T1000 (cell line): ENCODE measurements at regions not wholly inside any gene's neighbourhood (a gene's known extent, or its start where the extent isn't known, plus 50 kb on each side); places are given as distances from the start of the nearest gene placed in this dataset.

Experiments
- DNase-seq: peaks from one replicate; lab custom pipeline; 2025; ENCODE audit warnings: mixed read lengths; lab: John Stamatoyannopoulos, UW

DNA sequence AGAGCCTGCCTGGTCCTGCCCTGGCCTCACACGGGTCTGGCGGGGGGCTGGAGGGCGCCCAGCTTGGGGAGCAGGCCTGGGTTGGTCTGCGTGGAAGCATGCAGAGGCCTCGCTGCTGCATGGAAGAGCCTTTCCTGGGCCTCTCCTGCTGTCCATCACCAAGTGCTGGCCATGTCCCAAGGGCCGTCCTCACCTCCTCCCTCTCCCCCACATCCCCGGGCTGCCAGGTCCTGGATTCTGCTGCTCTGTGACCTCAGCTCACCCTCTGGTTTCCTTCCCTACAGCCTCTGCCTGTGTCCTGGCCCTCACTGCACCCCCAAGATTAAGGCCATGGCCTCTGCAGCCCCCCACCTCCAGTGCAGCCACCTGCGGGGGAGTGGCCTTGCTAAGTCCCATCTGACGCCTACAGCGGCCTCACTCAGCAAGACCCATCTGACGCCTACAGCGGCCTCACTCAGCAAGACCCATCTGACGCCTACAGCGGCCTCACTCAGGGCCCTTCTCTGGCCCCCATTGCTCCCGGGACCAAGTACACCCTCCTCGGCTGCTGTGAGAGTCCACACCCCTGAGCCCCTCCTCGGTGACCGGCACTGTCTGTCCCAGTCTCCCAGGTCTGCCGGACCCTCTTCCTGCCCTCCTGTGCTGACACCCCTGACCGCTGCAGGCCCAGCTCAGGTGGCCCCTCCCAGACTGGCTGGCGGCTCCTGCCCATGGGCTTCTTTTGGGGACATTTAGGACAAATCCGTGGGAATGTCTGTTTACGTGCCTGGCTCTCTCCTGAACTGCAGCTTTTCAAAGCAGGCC is 119.5 kb upstream of the B3GAT1 start:
- no peak for DNase-seq

GRCh38 chr11:134530636-134531326 is 118.7 kb upstream of the B3GAT1 start:
- no peak for DNase-seq

DNA sequence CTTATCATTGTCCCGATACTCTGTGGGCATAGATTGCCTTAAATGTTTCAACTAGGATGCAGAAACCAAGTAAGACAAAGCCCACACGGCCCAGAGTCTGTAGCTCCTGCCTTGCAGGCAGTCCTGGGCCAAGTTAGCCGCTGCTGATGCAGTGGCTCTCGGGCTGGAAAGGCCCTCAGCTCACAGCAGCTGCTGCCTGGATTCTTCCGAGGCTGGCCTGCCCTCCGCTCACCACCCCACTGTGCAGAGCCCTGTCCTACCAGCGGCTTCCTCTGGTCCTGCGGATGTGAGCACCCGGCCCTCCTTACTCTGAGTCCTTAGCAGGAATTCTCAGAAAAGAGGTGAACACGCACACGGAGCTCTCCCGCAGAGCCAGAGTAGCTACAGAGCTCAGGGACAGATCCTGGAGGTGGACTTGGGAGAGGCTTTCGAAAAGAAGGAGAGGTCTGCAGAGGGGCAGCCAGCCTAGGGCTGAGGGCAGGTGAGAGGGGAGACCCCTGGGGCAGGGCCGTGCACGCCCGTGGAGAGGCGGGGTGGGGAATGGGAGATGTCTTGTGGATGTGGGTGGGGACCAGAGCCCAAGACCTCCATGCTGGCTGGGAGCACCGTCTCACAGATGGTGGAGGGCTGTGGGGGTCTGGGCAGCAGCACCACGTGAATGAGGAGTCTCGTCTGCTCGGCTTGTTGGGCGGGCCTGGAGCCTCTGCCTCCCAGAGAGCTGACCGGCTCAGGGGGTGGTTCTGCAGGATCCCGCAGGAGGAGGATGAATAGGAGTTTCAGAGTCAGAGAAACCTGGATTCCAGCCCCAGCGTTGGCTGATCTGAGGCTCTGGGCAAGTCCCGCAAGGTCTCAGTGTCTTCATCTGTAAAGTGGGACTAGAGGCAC is 117.4 kb upstream of the B3GAT1 start:
- DNase-seq, result no peak

GRCh38 chr11:134528453-134528852 is 116.4 kb upstream of the B3GAT1 start:
- no peak for DNase-seq

- DNase-seq, result no peak
Observed at GRCh38 chr11:134527382-134528243, 115.6 kb upstream of the B3GAT1 start.

GRCh38 chr11:134524896-134525845 is 113.1 kb upstream of the B3GAT1 start:
- no peak for DNase-seq

DNA sequence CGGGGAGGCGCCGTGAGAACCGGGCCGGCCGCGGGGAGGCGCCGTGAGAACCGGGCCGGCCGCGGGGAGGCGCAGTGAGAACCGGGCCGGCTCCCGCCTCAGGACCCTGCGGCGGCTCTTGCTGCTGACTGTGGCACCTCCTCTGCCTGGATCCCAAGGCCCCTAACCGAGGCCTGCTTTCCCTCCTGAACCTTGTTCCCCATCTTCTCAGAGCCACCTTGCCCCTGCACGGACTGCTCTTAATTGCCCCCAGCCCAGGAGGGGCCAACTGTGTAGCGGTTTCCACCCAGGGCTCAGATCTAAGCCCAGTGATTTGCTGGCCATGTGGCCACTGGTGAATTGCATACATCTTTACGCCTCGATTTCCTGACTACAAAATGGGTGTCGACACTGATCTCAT is 112.2 kb upstream of the B3GAT1 start:
- no peak for DNase-seq

DNA sequence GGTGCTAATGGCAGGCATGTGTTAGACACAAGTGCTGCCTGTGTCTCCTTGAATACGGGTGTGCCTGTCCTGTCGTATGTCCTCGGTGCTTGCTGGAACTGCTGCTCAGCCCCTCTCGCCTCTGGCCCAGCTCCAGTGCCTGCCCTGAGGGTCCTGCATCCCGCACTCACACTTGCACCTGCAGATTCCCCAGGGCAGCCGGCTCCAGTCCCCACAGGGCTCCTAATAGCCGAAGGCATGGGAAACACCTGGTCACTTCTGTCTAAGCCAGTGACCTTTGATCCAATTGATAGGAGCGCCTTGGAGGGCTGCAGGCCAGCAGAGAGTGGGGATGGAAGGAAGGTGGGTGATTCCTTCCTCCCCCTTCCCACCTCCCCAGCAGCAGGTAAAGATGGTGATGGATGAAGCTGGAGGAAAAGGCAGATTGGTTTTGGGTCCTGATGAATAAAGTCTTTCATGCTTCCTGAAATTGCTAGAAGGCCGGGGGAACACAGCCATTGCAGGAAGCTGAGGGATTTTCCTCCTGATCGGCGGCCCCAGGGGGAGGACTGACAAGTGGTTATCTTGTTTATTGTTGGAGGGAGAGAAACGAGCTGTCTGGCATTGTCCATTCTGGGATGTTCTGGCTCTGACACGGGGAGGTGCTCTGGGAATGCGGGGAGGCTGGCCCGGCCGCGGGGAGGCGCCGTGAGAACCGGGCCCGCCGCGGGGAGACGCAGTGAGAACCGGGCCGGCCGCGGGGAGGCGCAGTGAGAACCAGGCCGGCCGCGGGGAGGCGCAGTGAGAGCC is 110.9 kb upstream of the B3GAT1 start:
- no peak for DNase-seq

DNA sequence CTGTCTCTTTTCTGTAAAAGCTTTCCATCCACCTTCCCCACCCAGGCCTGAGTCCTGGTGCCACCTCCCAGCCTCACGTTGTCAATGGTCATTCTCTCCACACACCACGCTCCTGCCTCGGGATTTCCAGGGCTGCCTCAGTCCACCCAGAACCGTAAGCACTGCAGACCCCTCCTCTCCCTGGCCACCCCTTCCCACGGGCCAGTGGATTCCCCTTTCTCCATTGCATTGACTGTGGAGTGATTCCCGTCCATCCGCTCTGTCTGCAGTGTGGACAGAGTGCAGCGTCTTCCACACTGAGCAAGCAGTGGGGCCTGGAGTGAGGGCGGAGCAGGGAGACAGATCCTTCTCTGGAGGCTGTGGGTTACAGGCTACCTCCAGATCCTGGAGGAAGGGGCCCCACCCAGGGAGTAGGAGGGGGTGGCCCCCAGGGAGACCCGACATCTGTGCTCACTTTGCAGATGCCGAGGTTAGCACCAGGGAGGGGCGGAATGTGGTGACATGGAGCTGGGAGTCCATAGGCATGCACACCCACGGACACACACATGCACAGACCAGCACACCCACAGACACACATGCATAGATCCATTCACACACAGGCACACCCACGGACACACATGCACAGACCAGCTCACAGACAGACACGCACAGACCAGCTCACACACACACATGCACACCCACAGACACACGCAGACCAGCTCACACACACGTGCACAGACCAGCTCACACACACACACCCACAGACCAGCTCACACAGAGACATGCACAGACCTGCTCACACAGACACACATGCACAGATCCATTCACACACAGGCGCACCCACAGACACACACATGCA is 109.6 kb upstream of the B3GAT1 start:
- no peak for DNase-seq

- no peak for DNase-seq
Observed at GRCh38 chr11:134521001-134521400, 109.0 kb upstream of the B3GAT1 start.

DNA sequence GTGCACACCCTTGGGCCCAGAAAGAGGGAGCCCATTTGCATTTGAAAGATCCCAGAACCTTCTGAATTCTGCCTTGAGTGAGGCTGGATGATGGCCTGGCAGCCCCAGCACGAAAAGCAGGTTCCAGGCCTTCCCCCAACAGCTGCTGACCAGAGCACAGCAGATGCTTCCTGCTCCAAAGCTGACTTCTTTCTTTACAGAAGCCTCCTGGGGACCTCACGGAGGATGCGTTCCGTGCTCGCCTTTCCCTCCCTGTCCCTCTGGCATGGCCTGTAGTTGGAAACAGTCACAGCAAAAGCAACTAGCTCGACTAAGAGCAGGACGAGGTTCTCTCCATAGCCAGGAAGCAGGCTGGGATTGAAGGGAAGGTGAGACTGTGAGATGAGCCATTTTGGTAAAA is 107.7 kb upstream of the B3GAT1 start:
- DNase-seq, result no peak

GRCh38 chr11:134519390-134519750 is 107.3 kb upstream of the B3GAT1 start:
- DNase-seq, result no peak

- DNase-seq, result no peak
Observed at GRCh38 chr11:134518616-134519389, 106.8 kb upstream of the B3GAT1 start.

GRCh38 chr11:134517621-134518293 is 105.7 kb upstream of the B3GAT1 start:
- DNase-seq, result no peak

DNA sequence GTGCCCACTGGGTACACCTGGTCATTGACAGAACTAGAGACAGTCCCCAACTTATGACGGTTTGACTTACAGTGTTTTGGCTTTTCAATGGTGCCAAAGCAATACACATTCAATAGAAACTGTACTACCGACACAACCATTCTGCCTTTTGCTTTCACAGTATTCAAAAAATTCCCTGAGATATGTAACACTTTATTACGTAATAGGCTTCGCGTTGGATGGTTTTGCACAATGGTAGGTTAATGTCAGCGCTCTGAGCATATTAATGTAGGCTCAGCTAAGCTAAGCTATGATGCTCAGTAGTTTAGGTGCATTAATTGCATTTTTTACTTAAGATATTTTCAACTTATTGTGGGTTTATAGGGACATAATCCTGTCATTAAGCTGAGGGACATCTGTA is 105.1 kb upstream of the B3GAT1 start:
- DNase-seq, result no peak

DNA sequence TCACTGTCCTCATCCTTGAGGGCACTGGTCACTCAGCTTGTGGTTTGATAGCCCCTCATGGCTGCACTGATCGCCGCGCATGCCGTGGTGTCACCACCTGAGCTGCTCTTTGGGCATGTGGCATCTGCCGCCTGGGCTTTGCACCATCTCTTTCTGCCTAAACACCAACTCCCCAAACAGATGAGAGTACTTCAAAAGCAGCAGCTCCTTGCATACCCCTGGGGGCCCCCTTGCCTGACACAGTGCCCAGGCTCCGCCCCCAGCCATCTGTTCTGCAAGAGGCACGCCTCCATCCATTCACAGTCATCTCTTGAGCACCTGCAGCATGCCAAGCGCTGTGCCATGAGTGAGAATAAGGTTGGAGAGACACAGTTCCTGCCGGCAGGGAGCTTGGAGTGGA is 104.5 kb upstream of the B3GAT1 start:
- no peak for DNase-seq
